Sigmoid colon (tissue), 4 donors: ENCODE measurements at regions not wholly inside any gene's neighbourhood (a gene's known extent, or its start where the extent isn't known, plus 50 kb on each side); places are given as distances from the start of the nearest gene placed in this dataset.

Experiments
- CTCF ChIP-seq, 4 experiments: fragments of 450-650 bp in 3 of 4; fragments of 200-600 bp in 1 of 4; IDR thresholded peaks; one replicate each; pipeline ENCODE4 v1.5.1; 2016 to 2019; ENCODE audit warnings: antibody characterized with exemption in 4 of 4, mild to moderate bottlenecking in 3 of 4, moderate library complexity in 2 of 4
- POLR2AphosphoS5 ChIP-seq, 4 donors: sonication (generic); formaldehyde crosslinking; IDR thresholded peaks; one replicate each; pipeline ENCODE4 v1.6.1; 2017; ENCODE audit warnings: antibody characterized with exemption in 4 of 4

GRCh38 chr5:53423724-53424123 is 56.7 kb upstream of the FST start:
- no peak for TF ChIP-seq CTCF (IDR thresholded peaks at IDR 0.05)
- TF ChIP-seq POLR2AphosphoS5 (IDR thresholded peaks at IDR 0.05) = no peak
